Activated CD8-positive, alpha-beta memory T cell treated with anti-CD3 and anti-CD28 coated beads for 36 hours (primary cell): ENCODE measurements at regions not wholly inside any gene's neighbourhood (a gene's known extent, or its start where the extent isn't known, plus 50 kb on each side); places are given as distances from the start of the nearest gene placed in this dataset.
"Not testable (repeated sequence)": the region's sequence is repeated elsewhere in the genome, so short reads cannot be mapped to it uniquely, and the experiment has no call there.

Experiments
- CTCF ChIA-PET: fragments of 350-600 bp; sonication (Branson Sonifier 250); formaldehyde crosslinking; loops from one replicate; lab custom pipeline; 2021; ENCODE audit warnings: antibody characterized with exemption; lab: Charles Lee
- POLR2A ChIA-PET: fragments of 350-600 bp; sonication (Branson Sonifier 250); formaldehyde crosslinking; loops from one replicate; lab custom pipeline; 2021; ENCODE audit warnings: antibody characterized with exemption; lab: Charles Lee

DNA sequence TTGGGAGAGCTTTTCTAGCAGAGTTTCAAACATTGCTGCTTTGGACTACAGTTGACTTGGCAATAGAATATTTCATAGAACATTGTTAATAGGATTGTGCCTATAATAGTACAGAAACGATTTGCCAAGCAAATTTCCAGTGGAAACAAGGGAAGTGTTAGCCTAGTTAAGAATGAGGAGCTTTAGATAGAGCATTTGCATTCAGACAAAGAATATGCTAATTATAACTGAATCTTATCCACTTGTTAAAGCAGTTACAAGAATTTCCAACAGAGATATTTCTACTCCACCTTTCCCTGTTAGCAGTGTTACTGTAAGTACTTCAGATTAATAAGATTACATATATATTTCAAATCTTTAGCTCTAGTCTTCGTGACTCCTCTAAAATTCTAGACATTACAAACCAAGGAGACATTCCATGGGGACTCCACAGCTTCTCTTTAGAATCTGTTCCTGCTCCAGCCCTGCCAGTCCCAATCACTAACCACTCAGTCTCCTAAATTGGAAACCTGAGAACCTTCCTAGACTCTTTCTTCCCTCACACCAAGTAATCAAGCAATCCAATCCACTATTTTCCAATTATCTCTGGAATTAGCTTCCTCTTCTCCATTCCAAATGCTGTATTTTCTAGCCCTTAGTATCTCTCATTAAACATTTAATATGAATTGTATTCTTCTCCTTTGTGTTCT is 141.8 kb upstream of the PBX1 start:
- POLR2A ChIA-PET = no interaction called here
- CTCF ChIA-PET = no interaction called here

DNA sequence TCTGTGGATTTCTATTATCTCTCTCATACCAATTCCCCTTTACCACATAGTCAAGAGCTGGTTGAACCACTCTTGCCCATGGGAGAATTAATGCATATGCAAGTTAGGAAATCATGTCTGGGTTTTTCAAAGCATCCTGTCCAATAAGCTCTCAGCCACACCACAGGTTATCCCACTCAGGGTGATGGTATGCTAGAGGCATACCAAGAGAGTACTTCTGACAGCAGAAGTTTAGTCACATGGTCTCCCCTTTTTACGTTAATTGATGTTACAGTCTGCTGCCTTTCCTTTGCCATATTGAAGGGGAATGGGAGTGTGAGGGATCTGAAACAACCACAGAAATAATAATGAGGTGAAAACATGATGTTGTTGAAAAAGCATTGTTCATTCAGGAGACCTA is 135.8 kb upstream of the PBX1 start:
- POLR2A ChIA-PET = no interaction called here
- CTCF ChIA-PET = no interaction called here

DNA sequence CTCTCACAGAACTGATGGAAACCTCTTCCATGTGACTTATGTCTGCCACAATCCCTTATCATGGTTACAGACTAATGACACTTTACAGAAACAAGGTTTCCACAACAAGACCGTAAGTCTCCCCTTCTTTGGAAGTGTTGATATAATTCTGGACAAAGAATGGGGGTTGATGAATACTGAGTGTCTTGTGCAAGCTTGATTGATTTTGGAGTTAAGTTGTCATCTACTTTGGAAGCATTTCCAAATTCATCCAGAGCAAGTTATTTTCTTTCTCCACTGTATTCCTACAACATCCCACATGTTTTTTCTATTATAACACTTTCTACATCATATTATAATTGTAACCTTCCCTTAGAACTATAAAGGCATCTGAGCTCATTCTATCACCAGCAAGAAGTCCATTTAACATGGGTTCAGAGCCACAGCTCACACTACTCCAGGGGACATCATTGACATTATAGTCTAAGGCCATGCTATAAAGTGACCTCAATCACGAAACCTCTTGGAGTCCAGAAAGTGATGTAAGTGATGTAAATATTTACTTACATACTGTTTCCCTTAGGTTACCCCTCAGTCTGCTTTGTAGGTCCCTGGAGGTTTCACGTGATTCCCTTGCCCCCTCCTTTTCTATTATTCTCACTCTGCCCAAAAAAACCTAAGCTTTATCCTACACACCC is 125.7 kb upstream of the PBX1 start:
- POLR2A ChIA-PET = no interaction called here
- CTCF ChIA-PET = no interaction called here

DNA sequence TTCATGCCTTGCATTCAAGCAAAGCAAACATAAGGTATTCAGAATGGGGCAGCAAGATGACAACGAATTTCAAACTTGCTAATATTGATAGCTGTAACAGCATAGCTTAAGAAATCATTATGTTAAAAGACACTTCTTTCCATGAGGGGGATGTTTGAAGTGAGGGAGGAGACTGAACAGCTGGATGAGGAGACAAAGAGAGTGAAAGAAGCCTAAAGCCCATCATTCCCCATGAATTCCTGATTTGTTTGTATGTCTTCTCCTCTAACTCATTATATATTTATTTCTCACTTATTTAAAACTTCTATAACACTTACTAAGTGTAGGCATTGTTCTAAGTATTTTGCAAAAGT is 125.2 kb upstream of the PBX1 start:
- ChIA-PET POLR2A (no interaction called here), CTCF (no interaction called here)

DNA sequence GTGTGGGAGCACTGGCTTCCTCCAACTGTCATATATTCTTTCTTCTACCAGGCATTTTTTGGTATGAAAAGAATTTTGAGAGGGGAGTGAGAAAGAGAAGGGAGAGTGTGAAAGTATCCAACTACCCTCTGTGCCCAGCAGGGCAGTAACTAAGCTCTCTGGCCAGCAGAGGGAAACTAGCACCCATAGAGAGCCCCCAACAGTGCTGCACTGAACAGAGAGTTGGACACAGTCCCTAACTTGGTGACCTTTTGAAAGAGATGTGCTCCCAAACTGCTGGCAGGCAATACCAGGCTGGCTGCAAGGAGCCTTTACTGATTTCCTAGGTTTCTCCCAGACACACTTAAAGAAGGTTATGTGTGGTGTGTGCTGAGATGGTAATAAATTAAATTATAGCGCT is 118.8 kb upstream of the PBX1 start:
- POLR2A ChIA-PET = no interaction called here
- CTCF ChIA-PET = no interaction called here

DNA sequence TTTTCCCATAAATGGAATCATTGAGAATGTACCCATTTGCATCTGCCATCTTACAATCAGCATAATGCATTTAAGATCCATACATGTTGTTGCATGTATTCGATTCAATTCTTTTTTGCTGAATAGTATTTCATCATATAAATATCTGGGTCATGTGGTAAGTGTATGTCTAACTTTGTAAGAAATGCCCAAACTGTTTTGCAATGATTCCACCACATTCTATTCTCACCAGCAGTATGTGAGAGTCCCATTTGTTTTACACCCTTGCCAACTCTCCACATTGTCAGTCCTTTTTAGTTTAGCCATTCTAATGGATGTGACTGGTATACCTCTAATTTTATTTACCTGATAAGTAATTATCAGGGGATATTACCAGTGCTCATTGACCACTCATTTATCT is 115.8 kb upstream of the PBX1 start:
- CTCF ChIA-PET = no interaction called here
- POLR2A ChIA-PET = no interaction called here

DNA sequence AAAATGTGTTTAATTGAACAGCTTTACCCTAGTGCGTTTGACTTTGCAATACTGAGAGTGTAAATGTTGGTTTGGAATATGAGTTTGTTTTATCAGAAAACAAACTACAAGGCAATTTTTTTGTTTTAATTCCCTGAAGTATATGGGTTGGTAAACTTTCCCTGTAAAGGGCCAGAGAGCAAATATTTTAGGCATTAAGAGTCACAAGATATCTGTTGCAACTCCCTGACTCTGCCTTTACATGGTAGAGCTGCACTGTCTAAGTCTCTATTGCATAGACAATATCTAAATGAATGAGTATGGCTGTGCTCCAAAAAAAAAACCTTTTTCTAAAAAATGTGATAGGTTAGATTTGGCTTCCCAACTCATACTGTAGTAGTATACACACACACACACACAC is 115.1 kb upstream of the PBX1 start:
- ChIA-PET POLR2A (no interaction called here), CTCF (no interaction called here)

DNA sequence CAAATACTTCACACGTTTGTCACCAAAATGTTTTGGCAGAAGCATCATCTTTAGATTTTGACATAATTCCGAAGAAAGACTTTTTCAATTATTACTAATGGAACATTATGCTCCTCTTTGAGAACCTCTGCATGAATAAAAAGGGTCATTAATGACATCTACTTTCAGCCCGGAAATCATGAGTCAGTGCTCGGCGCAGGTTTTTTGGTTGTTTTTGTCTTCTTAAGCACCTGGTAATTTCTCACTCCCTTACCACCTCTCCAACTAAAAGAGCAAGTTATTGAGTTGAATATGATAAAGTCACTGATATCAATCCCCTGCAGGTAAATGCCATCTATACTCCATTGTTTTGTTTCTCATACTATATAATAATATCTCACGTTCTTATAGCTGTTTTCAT is 113.0 kb upstream of the PBX1 start:
- ChIA-PET CTCF (no interaction called here), POLR2A (no interaction called here)

DNA sequence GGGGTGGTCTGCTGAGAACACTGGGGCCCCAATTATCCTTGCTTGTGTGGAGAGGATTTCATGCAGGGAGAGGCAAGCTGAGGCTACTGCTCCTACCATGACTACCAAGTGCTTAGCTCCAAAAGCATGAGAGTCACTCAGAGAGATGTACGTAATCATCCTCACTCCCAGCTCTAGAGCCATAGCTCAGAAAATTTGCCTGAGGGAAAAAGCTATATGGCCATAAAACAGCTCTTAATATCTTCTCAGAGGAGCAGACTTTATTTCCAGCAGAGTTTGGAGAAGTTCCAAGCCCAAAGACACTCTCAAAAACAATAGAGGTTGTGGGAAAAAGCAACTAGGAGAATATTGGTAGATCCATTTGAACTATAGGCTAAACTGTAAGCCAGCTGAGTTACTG is 106.4 kb upstream of the PBX1 start:
- POLR2A ChIA-PET = no interaction called here
- CTCF ChIA-PET = no interaction called here

DNA sequence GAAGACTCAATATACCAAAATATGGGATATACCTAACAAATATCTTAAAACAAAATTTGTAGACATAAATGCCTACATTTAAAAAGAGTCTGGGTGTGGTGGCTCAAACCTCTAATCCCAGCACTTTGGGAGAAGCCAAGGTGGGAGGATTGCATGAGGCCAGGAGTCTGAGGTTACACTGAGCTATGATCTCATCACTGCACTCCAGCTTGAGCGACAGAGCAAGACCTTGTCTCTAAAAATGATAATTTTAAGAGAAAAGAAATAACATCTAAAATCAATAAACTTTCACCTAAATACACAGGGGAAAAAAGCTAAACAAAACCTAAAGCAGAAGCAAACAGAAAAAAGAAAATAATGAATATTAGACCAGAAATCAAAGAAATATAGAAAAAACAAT is 102.7 kb upstream of the PBX1 start:
- ChIA-PET CTCF (no interaction called here), POLR2A (no interaction called here)

DNA sequence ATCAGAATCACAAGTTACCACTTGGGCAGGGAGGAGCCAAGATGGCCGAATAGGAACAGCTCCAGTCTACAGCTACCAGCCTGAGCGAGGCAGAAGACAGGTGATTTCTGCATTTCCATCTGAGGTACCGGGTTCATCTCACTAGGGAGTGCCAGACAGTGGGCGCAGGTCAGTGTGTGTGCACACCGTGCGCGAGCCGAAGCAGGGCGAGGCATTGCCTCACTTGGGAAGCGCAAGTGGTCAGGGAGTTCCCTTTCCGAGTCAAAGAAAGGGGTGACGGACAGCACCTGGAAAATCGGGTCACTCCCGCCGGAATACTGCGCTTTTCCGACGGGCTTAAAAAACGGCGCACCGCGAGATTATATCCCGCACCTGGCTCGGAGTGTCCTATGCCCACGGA is 99.8 kb upstream of the PBX1 start:
- POLR2A ChIA-PET, CTCF ChIA-PET: not testable (repeated sequence)

DNA sequence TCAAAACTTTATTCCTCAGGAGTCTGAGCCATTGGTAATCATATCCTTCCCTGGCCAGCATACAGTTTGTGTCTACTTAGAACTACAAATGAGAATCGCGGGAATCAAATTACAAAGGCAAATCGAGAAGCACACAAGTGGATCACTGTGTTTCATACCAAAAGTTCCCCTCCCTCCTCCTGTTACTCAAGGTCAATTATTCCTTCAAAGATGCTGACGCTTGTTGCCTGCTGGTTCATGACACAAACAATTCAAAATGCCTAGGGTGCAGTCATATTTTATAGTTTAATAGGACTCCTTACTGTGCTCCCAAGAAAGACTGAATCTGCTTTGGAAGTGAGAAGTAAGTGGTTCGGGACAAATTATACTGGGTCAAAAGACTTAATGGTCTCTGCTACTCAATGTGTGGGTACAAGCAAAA is 93.0 kb upstream of the PBX1 start:
- POLR2A ChIA-PET = no interaction called here
- CTCF ChIA-PET = no interaction called here

DNA sequence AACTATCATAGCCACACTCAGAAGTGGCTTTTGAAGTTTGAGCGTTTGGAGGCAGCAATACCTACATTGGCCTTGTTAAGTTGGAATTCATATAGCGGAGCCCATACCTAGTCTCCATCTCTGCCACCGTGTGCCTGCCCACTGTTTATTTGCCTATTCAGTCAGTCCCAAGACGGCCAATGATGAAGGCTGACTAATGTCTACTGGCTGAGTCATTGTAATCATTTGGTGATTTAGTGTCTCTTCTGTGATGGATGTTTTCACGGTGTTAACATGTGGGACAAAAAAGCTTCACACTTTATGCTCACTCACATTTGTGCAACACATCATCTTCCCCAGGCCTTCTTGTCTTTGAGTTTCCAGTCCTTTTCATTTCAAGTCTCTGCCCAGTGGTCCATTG is 92.6 kb upstream of the PBX1 start:
- CTCF ChIA-PET = no interaction called here
- POLR2A ChIA-PET = no interaction called here

DNA sequence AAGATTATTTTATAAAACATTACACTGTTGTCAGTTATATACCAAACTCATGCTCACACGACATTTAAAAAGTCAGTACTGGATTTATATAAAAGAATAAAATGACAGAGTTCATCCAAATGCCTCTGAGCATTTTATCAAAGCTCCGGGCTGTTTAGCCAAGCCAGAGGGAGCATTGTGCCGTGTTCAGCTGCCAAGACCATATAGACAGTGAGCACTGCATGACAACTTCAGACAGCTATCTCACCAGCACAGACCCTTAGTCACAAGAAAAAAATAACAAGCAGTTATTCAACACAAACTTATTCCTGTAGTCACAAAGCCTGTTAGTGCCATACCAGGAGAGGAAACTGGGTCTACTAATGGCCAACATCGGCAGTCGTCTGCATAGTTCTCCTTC is 88.0 kb upstream of the PBX1 start:
- ChIA-PET CTCF (no interaction called here), POLR2A (no interaction called here)

DNA sequence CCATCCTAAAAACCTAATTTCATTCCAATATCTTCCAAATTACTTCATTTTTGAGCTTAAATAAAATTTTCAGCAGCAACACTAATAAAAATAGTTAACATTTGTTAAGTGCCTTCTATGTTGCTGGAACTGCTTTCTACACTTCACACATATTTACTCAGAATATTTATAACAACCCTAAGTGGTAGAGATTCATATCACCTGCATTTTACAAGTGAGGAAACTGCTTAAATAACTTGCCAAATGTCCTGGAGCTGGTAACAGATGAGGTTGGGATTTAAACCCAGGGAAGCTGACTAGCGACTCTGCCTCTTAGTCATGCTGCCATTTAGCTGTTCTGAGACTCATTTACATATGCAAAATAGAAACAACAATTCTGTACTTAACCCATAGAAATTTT is 86.1 kb upstream of the PBX1 start:
- ChIA-PET CTCF (no interaction called here), POLR2A (no interaction called here)

DNA sequence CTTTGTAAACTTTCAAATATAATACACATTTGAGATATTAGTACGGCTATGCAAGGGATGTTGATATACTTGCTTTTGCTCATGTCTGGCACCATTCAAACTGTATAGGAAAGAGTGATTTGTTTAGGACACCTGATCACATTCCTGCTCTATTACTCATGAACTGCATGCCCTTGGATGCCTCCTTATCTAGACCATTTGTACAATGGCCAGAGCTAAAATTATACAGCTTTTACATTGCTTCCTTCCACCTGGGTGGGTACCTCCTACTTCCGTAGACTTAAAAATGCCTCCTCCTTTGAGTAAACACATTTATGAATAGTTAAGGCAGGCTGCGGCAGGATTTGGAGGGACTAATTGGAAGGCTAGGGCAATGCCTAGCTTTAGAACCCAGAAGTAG is 85.4 kb upstream of the PBX1 start:
- ChIA-PET CTCF (interaction anchor here (0.7 kb wide), 1 partner anchor 78 kb away, joined by 3 read pairs; no protein-coding TSS in a partner anchor), POLR2A (no interaction called here)

DNA sequence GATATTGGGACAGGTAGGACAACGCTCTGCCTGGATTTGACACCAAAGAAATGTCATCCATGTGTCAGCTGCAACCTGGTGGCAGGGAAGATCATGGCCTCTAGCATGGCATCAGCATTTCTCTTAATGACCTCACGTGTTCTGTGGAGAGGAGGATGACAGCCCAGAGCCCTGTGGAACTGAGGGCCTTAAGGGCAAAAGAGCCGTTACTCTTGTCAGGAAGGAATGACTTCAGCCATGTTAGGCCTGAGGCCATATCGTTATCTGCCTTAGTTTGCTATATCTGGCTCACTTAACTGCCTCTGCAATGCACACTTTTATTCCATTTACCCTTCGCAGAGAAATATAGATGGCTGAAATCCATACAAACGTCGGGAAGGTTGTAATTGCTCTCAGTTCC is 83.2 kb upstream of the PBX1 start:
- ChIA-PET CTCF (no interaction called here), POLR2A (no interaction called here)

DNA sequence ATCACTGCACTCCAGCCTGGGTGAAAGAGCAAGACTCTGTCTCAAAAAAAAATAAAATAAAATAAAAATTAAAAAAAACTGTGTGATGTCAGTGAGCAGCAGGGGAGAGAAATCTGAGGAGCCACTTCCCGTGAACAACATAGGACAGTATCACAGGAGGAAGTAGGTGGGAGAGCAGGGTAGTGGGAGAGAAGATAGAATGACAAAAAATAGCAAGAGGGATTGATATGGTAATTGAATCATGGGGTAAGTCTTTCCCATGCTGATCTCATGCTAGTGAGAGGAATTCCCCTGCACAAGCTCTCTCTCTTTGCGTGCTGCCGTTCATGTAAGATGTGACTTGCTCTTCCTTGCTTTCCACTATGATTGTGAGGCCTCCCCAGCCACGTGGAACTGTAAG is 81.6 kb upstream of the PBX1 start:
- CTCF ChIA-PET = no interaction called here
- POLR2A ChIA-PET = no interaction called here

DNA sequence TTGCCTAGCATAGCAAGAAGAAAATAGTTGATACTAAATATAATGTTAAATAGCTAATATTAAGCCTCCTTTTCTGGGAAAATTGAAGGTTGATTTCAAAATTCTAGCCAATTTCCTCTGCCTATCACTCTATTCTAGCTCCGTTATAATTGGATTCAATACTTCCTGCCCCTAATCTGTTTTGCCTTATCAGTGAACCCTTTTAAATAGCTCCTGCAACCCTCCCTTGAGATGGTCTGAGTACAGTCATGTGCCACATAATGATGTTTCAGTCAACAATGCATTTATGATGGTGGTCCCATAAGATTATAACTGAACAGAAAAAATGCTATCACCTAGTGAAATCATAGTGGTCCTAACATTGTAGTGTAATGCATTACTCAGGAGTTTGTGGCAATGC is 79.7 kb upstream of the PBX1 start:
- ChIA-PET POLR2A (no interaction called here), CTCF (no interaction called here)

DNA sequence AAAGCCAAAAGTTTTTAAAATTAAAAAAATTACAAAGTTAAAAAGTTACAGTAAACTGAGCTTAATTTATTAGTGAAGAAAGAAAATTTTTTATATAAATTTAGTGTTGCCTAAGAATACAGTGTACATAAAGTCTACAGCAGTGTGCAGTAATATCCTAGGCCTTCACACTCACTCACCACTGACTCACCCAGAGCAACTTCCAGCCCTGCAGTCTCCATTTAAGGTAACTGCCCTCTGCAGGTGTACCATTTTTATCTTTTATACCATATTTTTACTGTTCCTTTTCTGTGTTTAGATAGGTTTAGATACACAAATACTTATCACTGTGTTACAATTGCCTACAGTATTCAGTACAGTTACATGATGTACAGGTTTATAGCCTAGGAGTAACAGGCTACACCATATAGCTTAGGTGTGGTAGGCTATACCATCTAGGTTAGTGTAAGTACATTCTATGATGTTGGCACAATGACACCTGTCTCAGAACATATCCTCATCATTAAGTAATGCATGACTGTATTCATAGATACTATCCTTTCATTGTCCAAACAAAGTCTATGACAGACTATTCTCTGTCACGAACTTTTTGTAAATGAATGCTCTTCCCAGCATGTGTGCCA is 78.6 kb upstream of the PBX1 start:
- CTCF ChIA-PET = no interaction called here
- POLR2A ChIA-PET = no interaction called here

DNA sequence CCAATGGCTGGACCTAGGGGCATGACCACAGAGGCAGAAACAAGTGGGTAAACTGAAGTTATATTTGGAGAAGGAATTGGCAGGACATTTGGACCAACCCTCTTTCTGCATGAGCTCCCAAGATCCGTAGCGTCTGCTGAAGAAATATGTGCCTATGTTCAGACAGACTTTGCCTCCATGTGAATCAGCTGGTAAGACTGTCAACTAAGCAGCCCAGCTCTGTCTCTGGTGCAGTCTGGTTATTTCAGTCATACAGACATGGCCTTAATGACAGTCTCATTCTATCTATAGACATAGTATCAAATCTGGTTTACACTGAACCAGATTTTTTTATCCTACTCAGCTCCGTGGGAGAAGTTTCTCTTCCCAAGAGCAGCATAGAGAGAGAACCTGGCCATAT is 63.1 kb upstream of the PBX1 start:
- ChIA-PET CTCF (no interaction called here), POLR2A (no interaction called here)
